Activated CD4-positive, alpha-beta T cell treated with anti-CD3 and anti-CD28 coated beads, Interleukin-2, amount 10 ng/mL, durations not matched to agents 7 days and 5 days (primary cell): ENCODE measurements at regions not wholly inside any gene's neighbourhood (a gene's known extent, or its start where the extent isn't known, plus 50 kb on each side); places are given as distances from the start of the nearest gene placed in this dataset.

Experiments used
- CTCF ChIA-PET: fragments of 350-600 bp; sonication (Branson Sonifier 250); formaldehyde crosslinking; loops from one replicate; lab custom pipeline; 2021; ENCODE audit warnings: antibody characterized with exemption; lab: Charles Lee
- POLR2A ChIA-PET: fragments of 350-600 bp; sonication (Branson Sonifier 250); formaldehyde crosslinking; loops from one replicate; lab custom pipeline; 2021; ENCODE audit warnings: antibody characterized with exemption; lab: Charles Lee
- DNase-seq: peaks from one replicate; pipeline ENCODE4 v3.0.0-alpha.2; 2020
- H3K27ac Mint-ChIP-seq: one replicate; pipeline ENCODE4 v1.8.0; 2021; ENCODE audit warnings: mild to moderate bottlenecking, moderate library complexity, mixed read lengths
- H3K27me3 Mint-ChIP-seq: one replicate; pipeline ENCODE4 v1.8.0; 2021; ENCODE audit warnings: mixed read lengths
- H3K36me3 Mint-ChIP-seq: one replicate; pipeline ENCODE4 v1.8.0; 2021; ENCODE audit warnings: low read depth, mixed read lengths
- H3K4me1 Mint-ChIP-seq: one replicate; pipeline ENCODE4 v1.8.0; 2021; ENCODE audit warnings: mixed read lengths
- H3K4me3 Mint-ChIP-seq: one replicate; pipeline ENCODE4 v1.8.0; 2021; ENCODE audit warnings: mild to moderate bottlenecking, moderate library complexity, mixed read lengths
- H3K9me3 Mint-ChIP-seq: one replicate; pipeline ENCODE4 v1.8.0; 2021; ENCODE audit warnings: mixed read lengths

GRCh38 chr5:173451651-173452050 lies 123.4 kb upstream of the STC2 start:
- H3K27ac Mint-ChIP-seq = no peak overlapping the region
- no peaks in the 10 kb centered on the region for H3K27me3 Mint-ChIP-seq
- no peaks in the 10 kb centered on the region for H3K9me3 Mint-ChIP-seq
- H3K4me3 Mint-ChIP-seq = no peak overlapping the region
- no peaks in the 10 kb centered on the region for H3K4me1 Mint-ChIP-seq
- no peak for DNase-seq
- POLR2A ChIA-PET = no interaction called here
- no peaks in the 10 kb centered on the region for H3K36me3 Mint-ChIP-seq
- CTCF ChIA-PET = interaction anchor here (1.5 kb wide), 1 partner anchor 10 kb away, joined by 4 read pairs; no protein-coding TSS in a partner anchor

DNA sequence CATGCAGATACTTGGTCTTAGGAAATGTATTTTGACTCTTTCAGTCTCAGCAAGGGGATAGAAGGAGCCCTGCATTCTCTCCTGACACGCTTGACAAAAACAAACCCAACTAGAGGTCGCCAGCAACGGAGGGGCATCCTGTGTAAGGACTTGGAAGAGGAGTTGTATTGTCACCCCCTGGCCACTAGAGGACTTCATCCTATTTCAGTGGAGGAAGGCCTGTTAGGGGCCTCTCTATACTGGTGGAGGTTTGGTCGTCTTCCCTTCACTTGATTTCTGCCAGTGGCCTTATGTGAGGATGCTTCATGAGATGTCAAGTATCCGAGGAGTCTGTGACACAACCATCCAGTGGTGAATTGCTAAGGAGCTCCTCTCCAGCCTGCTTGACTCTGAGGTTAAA lies 122.8 kb upstream of the STC2 start:
- Mint-ChIP-seq H3K27me3 (no peaks in the 10 kb centered on the region), H3K4me3 (no peak overlapping the region), H3K9me3 (no peaks in the 10 kb centered on the region), H3K36me3 (no peaks in the 10 kb centered on the region), H3K4me1 (no peaks in the 10 kb centered on the region), H3K27ac (no peak overlapping the region)
- CTCF ChIA-PET = interaction anchor here (1.5 kb wide), 1 partner anchor 10 kb away, joined by 4 read pairs; no protein-coding TSS in a partner anchor
- DNase-seq = no peak
- POLR2A ChIA-PET = no interaction called here

DNA sequence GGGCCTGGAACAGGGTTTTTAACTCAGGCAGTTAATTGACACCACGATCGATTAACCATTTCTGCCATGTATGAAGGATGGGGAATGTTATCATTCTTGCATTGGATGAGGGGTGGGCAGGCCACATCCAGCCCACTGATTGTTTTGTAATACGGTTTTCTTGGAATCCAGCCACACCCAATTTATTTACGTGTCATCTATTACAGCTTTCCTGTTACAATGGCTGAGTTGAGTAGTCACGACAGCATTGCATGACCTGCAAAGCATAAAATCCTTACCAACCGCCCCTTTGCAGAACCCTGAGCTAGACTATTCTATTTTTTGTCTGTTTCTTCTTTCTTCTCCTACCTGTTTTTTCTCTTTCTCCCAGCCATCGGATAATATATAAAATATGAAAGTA lies 122.0 kb upstream of the STC2 start:
- ChIA-PET CTCF (interaction anchor here (1.3 kb wide), 1 partner anchor 12 kb away, joined by 3 read pairs; no protein-coding TSS in a partner anchor), POLR2A (no interaction called here)
- no peaks in the 10 kb centered on the region for H3K9me3 Mint-ChIP-seq
- no peak overlapping the region for H3K4me3 Mint-ChIP-seq
- H3K36me3 Mint-ChIP-seq = no peaks in the 10 kb centered on the region
- no peak overlapping the region for H3K27ac Mint-ChIP-seq
- no peaks in the 10 kb centered on the region for H3K4me1 Mint-ChIP-seq
- DNase-seq = no peak
- H3K27me3 Mint-ChIP-seq = no peaks in the 10 kb centered on the region

GRCh38 chr5:173448856-173449255 lies 120.6 kb upstream of the STC2 start:
- H3K27me3 Mint-ChIP-seq = no peaks in the 10 kb centered on the region

GRCh38 chr5:173443971-173444370 lies 115.8 kb upstream of the STC2 start:
- CTCF ChIA-PET = no interaction called here
- no peaks in the 10 kb centered on the region for H3K27me3 Mint-ChIP-seq
- H3K4me1 Mint-ChIP-seq = no peaks in the 10 kb centered on the region
- POLR2A ChIA-PET = no interaction called here
- H3K36me3 Mint-ChIP-seq = no peaks in the 10 kb centered on the region
- H3K4me3 Mint-ChIP-seq = no peak overlapping the region
- no peaks in the 10 kb centered on the region for H3K9me3 Mint-ChIP-seq
- no peak overlapping the region for H3K27ac Mint-ChIP-seq
- DNase-seq = no peak

More at GRCh38 chr5:173448856-173449255, 120.6 kb upstream of the STC2 start:
- no peak overlapping the region for H3K27ac Mint-ChIP-seq
- H3K4me3 Mint-ChIP-seq = no peak overlapping the region
- H3K9me3 Mint-ChIP-seq = no peaks in the 10 kb centered on the region
- H3K36me3 Mint-ChIP-seq = no peaks in the 10 kb centered on the region
- POLR2A ChIA-PET = no interaction called here
- CTCF ChIA-PET = no interaction called here
- H3K4me1 Mint-ChIP-seq = no peaks in the 10 kb centered on the region
- no peak for DNase-seq

DNA sequence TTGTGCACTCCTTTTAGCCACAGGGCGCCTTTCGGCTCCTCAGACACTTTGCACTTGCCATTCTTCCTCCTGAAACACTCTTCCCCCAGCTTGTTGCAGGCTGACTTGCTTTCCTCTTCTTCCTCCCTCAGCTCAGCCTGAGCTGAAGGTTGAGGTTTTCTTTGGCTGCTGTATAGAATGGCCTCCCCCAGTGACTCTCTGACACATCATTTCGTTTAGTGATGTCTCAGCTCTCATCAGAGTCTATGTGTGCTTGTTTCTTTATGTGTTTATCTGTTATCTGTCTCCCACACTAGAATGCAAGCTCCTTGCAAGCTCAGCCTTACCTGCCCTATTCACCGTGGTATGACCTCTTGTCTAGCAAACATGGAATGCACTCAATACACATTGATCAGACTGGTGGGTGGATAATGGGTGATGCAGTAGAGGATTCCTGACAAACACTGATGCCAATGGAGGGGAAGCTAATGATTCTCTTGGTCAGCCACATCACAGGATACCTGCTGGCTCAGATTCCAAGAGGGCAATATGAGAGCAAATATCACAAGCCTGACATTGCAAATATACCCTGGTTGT lies 112.9 kb upstream of the STC2 start:
- Mint-ChIP-seq H3K27me3 (no peaks in the 10 kb centered on the region), H3K27ac (no peak overlapping the region), H3K4me1 (no peaks in the 10 kb centered on the region), H3K36me3 (no peaks in the 10 kb centered on the region), H3K9me3 (no peaks in the 10 kb centered on the region), H3K4me3 (no peak overlapping the region)
- POLR2A ChIA-PET = no interaction called here
- CTCF ChIA-PET = interaction anchor here (1.2 kb wide), 1 partner anchor 24 kb away, joined by 4 read pairs; no protein-coding TSS in a partner anchor
- DNase-seq = no peak

DNA sequence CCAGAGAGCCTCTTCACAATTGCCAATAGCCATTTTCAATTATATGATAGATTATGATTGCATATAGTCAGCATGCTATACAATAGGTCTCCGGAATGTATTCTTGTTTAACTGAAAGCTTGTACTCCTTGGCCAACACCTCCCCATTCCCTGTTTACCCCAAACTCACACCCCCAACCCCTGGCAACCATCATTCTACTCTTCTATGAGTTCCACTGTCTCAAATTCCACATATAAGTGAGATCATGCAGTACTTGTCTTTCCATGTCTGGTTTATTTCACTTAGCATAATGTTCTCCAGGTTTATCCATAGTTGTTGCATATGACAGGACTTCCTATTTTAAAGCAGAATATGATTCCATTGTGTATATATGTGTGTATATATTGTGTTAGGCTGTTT lies 110.7 kb upstream of the STC2 start:
- no peaks in the 10 kb centered on the region for H3K27me3 Mint-ChIP-seq
- POLR2A ChIA-PET = no interaction called here
- no peaks in the 10 kb centered on the region for H3K9me3 Mint-ChIP-seq
- no peak overlapping the region for H3K27ac Mint-ChIP-seq
- H3K4me1 Mint-ChIP-seq = no peaks in the 10 kb centered on the region
- CTCF ChIA-PET = no interaction called here
- no peak overlapping the region for H3K4me3 Mint-ChIP-seq
- DNase-seq = no peak
- H3K36me3 Mint-ChIP-seq = no peaks in the 10 kb centered on the region

DNA sequence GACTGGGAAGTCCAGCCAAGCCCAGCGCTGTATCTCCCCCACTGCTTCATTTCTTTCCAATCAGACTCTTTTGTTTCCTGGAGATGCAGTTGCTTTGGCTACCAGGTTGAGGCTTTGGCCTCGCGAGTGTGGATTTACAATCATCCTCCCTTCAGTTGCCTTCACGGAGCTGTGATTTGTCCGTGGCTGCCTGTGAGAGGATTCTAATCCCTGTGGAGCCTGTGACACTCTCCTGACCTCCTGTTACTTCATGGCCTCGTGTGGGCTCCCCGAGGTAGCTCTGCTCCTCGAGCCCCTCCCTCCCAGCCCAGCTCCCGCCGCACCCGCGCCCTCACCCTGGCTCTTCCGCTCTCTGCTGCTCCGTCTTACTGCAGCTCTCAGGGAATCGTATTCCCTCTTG lies 107.2 kb upstream of the STC2 start:
- no peaks in the 10 kb centered on the region for H3K36me3 Mint-ChIP-seq

GRCh38 chr5:173434270-173434669 lies 106.1 kb upstream of the STC2 start:
- no peak overlapping the region for H3K27ac Mint-ChIP-seq
- H3K4me3 Mint-ChIP-seq = no peak overlapping the region
- ChIA-PET POLR2A (no interaction called here), CTCF (no interaction called here)
- peaks cover 4% of the 10 kb centered on the region for H3K27me3 Mint-ChIP-seq
- no peaks in the 10 kb centered on the region for H3K36me3 Mint-ChIP-seq
- no peak for DNase-seq
- no peaks in the 10 kb centered on the region for H3K4me1 Mint-ChIP-seq
- H3K9me3 Mint-ChIP-seq = no peaks in the 10 kb centered on the region

More for the DNA sequence above, 107.2 kb upstream of the STC2 start:
- ChIA-PET POLR2A (no interaction called here), CTCF (no interaction called here)
- H3K4me3 Mint-ChIP-seq = no peak overlapping the region
- H3K27ac Mint-ChIP-seq = no peak overlapping the region
- no peaks in the 10 kb centered on the region for H3K27me3 Mint-ChIP-seq
- no peaks in the 10 kb centered on the region for H3K4me1 Mint-ChIP-seq
- no peak for DNase-seq
- no peaks in the 10 kb centered on the region for H3K9me3 Mint-ChIP-seq

GRCh38 chr5:173430394-173430793 lies 102.2 kb upstream of the STC2 start:
- Mint-ChIP-seq H3K27me3 (peaks cover 9% of the 10 kb centered on the region), H3K27ac (no peak overlapping the region), H3K4me1 (no peaks in the 10 kb centered on the region), H3K36me3 (no peaks in the 10 kb centered on the region), H3K9me3 (no peaks in the 10 kb centered on the region), H3K4me3 (no peak overlapping the region)
- ChIA-PET CTCF (no interaction called here), POLR2A (no interaction called here)
- DNase-seq = no peak

DNA sequence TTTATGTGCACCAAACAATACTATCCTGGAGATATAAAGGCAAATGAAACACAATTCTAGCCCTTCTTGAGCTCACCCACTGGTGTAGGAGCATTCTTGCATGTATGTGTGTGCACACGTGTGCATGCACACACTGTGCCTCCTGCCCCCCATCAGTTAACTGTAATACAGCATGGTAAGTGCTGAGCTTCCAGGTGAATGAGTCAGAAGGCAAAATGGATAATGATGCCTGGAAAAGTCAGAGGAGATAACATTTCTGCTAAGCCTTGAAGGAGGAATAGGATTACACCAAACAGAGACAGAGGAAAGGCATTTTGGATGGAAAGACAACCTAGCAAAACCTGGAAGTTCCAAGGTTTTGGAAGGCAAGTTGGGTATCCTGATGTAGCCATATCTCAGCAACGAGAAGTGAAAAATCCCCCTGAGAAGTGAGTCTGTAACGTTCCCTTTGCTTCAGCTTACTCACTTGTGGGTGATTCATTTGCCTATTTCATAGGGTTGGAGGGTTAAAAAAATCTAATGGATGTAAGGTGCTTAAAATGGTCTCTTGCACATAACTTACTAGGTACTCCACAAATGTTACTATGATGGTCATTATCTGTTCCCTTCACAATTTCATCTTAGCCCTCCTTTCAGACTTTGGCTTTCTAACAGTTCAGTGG lies 101.4 kb upstream of the STC2 start:
- ChIA-PET CTCF (no interaction called here), POLR2A (no interaction called here)
- DNase-seq = no peak
- Mint-ChIP-seq H3K36me3 (no peaks in the 10 kb centered on the region), H3K9me3 (no peaks in the 10 kb centered on the region), H3K4me3 (no peak overlapping the region), H3K27ac (no peak overlapping the region), H3K4me1 (no peaks in the 10 kb centered on the region), H3K27me3 (peaks cover 9% of the 10 kb centered on the region)

DNA sequence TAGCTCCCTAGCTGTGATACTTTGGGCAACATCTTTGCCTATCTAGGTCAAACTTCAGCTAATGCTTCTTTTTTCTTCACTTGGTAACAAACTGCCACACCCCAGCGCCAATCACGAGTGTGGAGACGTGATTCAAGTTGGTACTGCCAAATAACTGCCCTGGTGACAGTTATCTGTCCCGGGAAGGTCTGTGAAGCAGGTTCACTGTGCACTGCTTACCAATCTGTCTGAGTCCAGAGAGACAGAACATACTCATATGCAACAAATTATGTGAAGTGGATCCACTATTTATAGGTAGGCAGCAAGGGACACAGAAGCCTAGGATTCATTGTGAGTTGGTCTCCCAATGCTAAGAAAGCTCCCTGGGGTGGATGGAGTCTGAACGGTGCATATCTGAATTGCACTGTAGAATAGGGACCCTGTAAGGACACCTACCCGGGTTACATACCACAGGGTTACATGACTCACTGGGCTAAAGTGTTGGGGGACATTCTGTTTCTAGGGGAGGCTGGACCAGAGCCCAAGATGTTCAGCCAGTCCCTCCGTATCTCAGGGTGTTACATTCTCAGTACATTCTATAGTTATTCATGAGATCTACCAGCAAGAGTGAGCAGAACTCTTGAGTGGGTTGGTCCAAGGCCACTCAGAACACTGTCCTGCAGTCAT lies 95.4 kb upstream of the STC2 start:
- peaks cover 5% of the 10 kb centered on the region for H3K27me3 Mint-ChIP-seq
- no peaks in the 10 kb centered on the region for H3K4me1 Mint-ChIP-seq
- no peak overlapping the region for H3K4me3 Mint-ChIP-seq
- H3K9me3 Mint-ChIP-seq = peaks cover 3% of the 10 kb centered on the region
- ChIA-PET POLR2A (no interaction called here), CTCF (no interaction called here)
- no peak overlapping the region for H3K27ac Mint-ChIP-seq
- no peaks in the 10 kb centered on the region for H3K36me3 Mint-ChIP-seq
- no peak for DNase-seq

GRCh38 chr5:173420108-173420507 lies 91.9 kb upstream of the STC2 start:
- H3K4me3 Mint-ChIP-seq = no peak overlapping the region
- CTCF ChIA-PET = no interaction called here
- no peak overlapping the region for H3K27ac Mint-ChIP-seq
- POLR2A ChIA-PET = no interaction called here
- no peaks in the 10 kb centered on the region for H3K27me3 Mint-ChIP-seq
- peaks cover 3% of the 10 kb centered on the region for H3K9me3 Mint-ChIP-seq
- H3K36me3 Mint-ChIP-seq = no peaks in the 10 kb centered on the region
- no peak for DNase-seq
- H3K4me1 Mint-ChIP-seq = no peaks in the 10 kb centered on the region
